SK-N-SH (cell line): ENCODE measurements at regions not wholly inside any gene's neighbourhood (a gene's known extent, or its start where the extent isn't known, plus 50 kb on each side); places are given as distances from the start of the nearest gene placed in this dataset.

Source experiments
- ELF1 ChIP-seq: IDR thresholded peaks from 2 replicates; pipeline ENCODE4 v1.4.0; 2012
- EP300 ChIP-seq, 2 experiments: IDR thresholded peaks; 2 replicates each; pipeline versions ENCODE4 v1.4.0 to v1.6.1; 2012; ENCODE audit warnings: borderline replicate concordance in 1 of 2, low read depth in 1 of 2, low read length in 1 of 2
- EZH2phosphoT487 ChIP-seq: fragments of 200-600 bp; sonication (generic); IDR thresholded peaks from 2 replicates; pipeline ENCODE4 v1.6.1; 2017; ENCODE audit warnings: low read depth, mixed run types, mild to moderate bottlenecking, antibody characterized with exemption, moderate library complexity, borderline replicate concordance
- JUND ChIP-seq: IDR thresholded peaks from 2 replicates; pipeline ENCODE4 v1.4.0; 2012
- MAX ChIP-seq: IDR thresholded peaks from 2 replicates; pipeline ENCODE4 v1.4.0; 2012; ENCODE audit warnings: low read depth
- POLR2AphosphoS5 ChIP-seq: IDR thresholded peaks from 2 replicates; pipeline ENCODE4 v1.6.1; 2012; ENCODE audit warnings: low read depth, low read length
- RCOR1 ChIP-seq: fragments of 150-350 bp; IDR thresholded peaks from 2 replicates; pipeline ENCODE4 v1.6.1; 2017; ENCODE audit warnings: antibody characterized with exemption, low read length
- SIN3A ChIP-seq: IDR thresholded peaks from 2 replicates; pipeline ENCODE4 v1.6.1; 2012; ENCODE audit warnings: low read depth, mild to moderate bottlenecking, low read length, moderate library complexity, borderline replicate concordance
- TAF1 ChIP-seq: IDR thresholded peaks from 2 replicates; pipeline ENCODE4 v1.6.1; 2012; ENCODE audit warnings: low read depth, mild to moderate bottlenecking, low read length, moderate library complexity, borderline replicate concordance
- TF ChIP-seq, protein P1 (sequence below): IDR thresholded peaks from 2 replicates; pipeline ENCODE4 v1.6.1; 2012; ENCODE audit warnings: mild to moderate bottlenecking, low read depth, low read length, moderate library complexity
- TF ChIP-seq, protein P2 (sequence below): fragments of 200-600 bp; sonication (generic); IDR thresholded peaks from 2 replicates; pipeline ENCODE4 v1.6.1; 2017; ENCODE audit warnings: antibody characterized with exemption, mild to moderate bottlenecking, moderate library complexity

- no peak for TF ChIP-seq JUND
- TF ChIP-seq, protein P1, sequence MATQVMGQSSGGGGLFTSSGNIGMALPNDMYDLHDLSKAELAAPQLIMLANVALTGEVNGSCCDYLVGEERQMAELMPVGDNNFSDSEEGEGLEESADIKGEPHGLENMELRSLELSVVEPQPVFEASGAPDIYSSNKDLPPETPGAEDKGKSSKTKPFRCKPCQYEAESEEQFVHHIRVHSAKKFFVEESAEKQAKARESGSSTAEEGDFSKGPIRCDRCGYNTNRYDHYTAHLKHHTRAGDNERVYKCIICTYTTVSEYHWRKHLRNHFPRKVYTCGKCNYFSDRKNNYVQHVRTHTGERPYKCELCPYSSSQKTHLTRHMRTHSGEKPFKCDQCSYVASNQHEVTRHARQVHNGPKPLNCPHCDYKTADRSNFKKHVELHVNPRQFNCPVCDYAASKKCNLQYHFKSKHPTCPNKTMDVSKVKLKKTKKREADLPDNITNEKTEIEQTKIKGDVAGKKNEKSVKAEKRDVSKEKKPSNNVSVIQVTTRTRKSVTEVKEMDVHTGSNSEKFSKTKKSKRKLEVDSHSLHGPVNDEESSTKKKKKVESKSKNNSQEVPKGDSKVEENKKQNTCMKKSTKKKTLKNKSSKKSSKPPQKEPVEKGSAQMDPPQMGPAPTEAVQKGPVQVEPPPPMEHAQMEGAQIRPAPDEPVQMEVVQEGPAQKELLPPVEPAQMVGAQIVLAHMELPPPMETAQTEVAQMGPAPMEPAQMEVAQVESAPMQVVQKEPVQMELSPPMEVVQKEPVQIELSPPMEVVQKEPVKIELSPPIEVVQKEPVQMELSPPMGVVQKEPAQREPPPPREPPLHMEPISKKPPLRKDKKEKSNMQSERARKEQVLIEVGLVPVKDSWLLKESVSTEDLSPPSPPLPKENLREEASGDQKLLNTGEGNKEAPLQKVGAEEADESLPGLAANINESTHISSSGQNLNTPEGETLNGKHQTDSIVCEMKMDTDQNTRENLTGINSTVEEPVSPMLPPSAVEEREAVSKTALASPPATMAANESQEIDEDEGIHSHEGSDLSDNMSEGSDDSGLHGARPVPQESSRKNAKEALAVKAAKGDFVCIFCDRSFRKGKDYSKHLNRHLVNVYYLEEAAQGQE: no peak
- TF ChIP-seq, protein P2, sequence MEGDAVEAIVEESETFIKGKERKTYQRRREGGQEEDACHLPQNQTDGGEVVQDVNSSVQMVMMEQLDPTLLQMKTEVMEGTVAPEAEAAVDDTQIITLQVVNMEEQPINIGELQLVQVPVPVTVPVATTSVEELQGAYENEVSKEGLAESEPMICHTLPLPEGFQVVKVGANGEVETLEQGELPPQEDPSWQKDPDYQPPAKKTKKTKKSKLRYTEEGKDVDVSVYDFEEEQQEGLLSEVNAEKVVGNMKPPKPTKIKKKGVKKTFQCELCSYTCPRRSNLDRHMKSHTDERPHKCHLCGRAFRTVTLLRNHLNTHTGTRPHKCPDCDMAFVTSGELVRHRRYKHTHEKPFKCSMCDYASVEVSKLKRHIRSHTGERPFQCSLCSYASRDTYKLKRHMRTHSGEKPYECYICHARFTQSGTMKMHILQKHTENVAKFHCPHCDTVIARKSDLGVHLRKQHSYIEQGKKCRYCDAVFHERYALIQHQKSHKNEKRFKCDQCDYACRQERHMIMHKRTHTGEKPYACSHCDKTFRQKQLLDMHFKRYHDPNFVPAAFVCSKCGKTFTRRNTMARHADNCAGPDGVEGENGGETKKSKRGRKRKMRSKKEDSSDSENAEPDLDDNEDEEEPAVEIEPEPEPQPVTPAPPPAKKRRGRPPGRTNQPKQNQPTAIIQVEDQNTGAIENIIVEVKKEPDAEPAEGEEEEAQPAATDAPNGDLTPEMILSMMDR: no peak
- TF ChIP-seq POLR2AphosphoS5: no peak
- no peak for TF ChIP-seq MAX
- no peak for TF ChIP-seq EZH2phosphoT487
- no peak for TF ChIP-seq SIN3A
- no peak for TF ChIP-seq RCOR1
- TF ChIP-seq ELF1: no peak
- TF ChIP-seq EP300 (IDR thresholded peaks at IDR 0.05; ENCODE audit: borderline replicate concordance in 1 of 2, low read depth in 1 of 2, low read length in 1 of 2): no peak
- TF ChIP-seq TAF1: no peak
These were observed 934.2 kb downstream of the TTLL7 start for GRCh38 chr1:83064589-83065242.
